Suprapubic skin (tissue), 4 donors: ENCODE measurements at regions not wholly inside any gene's neighbourhood (a gene's known extent, or its start where the extent isn't known, plus 50 kb on each side); places are given as distances from the start of the nearest gene placed in this dataset.

Source experiments
- DNase-seq, 2 donors: peaks; one replicate each; pipeline ENCODE4 v3.0.0-alpha.2; 2019; ENCODE audit warnings: low spot score in 2 of 2
- H3K27ac ChIP-seq: fragments of 200-600 bp; sonication (generic); one replicate; pipeline ENCODE4 v1.5.1; 2019
- H3K27me3 ChIP-seq: fragments of 200-600 bp; sonication (generic); one replicate; pipeline ENCODE4 v1.5.1; 2019
- H3K36me3 ChIP-seq: fragments of 200-600 bp; sonication (generic); one replicate; pipeline ENCODE4 v1.5.1; 2019
- H3K4me1 ChIP-seq: fragments of 200-600 bp; sonication (generic); one replicate; pipeline ENCODE4 v1.5.1; 2019
- H3K4me3 ChIP-seq: fragments of 200-600 bp; sonication (generic); one replicate; pipeline ENCODE4 v1.5.1; 2019; ENCODE audit warnings: mild to moderate bottlenecking
- H3K9me3 ChIP-seq: fragments of 200-600 bp; sonication (generic); one replicate; pipeline ENCODE4 v1.5.1; 2019
- CTCF ChIP-seq, 2 donors: fragments of 200-600 bp in 1 of 2; fragments of 450-650 bp in 1 of 2; sonication (generic) in 1 of 2; IDR thresholded peaks; one replicate each; pipeline ENCODE4 v1.5.1; 2016 to 2019; ENCODE audit warnings: antibody characterized with exemption in 2 of 2, mild to moderate bottlenecking in 1 of 2, moderate library complexity in 1 of 2
- EP300 ChIP-seq: sonication (generic); formaldehyde crosslinking; IDR thresholded peaks from one replicate; pipeline ENCODE4 v1.6.1; 2017; ENCODE audit warnings: antibody characterized with exemption
- POLR2A ChIP-seq, 2 donors: fragments of 450-650 bp; IDR thresholded peaks; one replicate each; pipeline ENCODE4 v1.6.1; 2017; ENCODE audit warnings: antibody characterized with exemption in 2 of 2, mild to moderate bottlenecking in 2 of 2, moderate library complexity in 2 of 2
- POLR2AphosphoS5 ChIP-seq, 3 donors: sonication (generic); formaldehyde crosslinking; IDR thresholded peaks; one replicate each; pipeline ENCODE4 v1.6.1; 2017; ENCODE audit warnings: antibody characterized with exemption in 3 of 3
- WGBS: methylation state at CpG from one replicate; pipeline ENCODE4 v1.1.5; 2018; 5-methylcytosine and 5-hydroxymethylcytosine counted together

GRCh38 chr21:38938343-38938742, 132.6 kb downstream of the ETS2 start:
- H3K36me3 ChIP-seq: no peaks in the 10 kb centered on the region

GRCh38 chr21:38937844-38938243, 132.1 kb downstream of the ETS2 start:
- WGBS: 85% methylated on average over 3 of the region's 3 CpGs
- H3K27me3 ChIP-seq: no peaks in the 10 kb centered on the region
- H3K4me1 ChIP-seq: no peaks in the 10 kb centered on the region
- H3K9me3 ChIP-seq: no peaks in the 10 kb centered on the region
- DNase-seq: no peak
- no peak overlapping the region for H3K4me3 ChIP-seq
- no peak for TF ChIP-seq CTCF (IDR thresholded peaks at IDR 0.05)
- no peak for TF ChIP-seq POLR2A (IDR thresholded peaks at IDR 0.05)
- no peak for TF ChIP-seq POLR2AphosphoS5 (IDR thresholded peaks at IDR 0.05)
- no peak for TF ChIP-seq EP300
- H3K36me3 ChIP-seq: no peaks in the 10 kb centered on the region
- no peak overlapping the region for H3K27ac ChIP-seq

More at GRCh38 chr21:38938343-38938742, 132.6 kb downstream of the ETS2 start:
- whole genome bisulfite sequencing: 64% methylated on average over 7 of the region's 7 CpGs
- DNase-seq: no peak
- no peaks in the 10 kb centered on the region for H3K4me1 ChIP-seq
- H3K27ac ChIP-seq: no peak overlapping the region
- H3K9me3 ChIP-seq: no peaks in the 10 kb centered on the region
- H3K27me3 ChIP-seq: no peaks in the 10 kb centered on the region
- no peak overlapping the region for H3K4me3 ChIP-seq
- TF ChIP-seq CTCF (IDR thresholded peaks at IDR 0.05) (no peak), POLR2AphosphoS5 (IDR thresholded peaks at IDR 0.05) (no peak), EP300 (no peak)

GRCh38 chr21:38937286-38937790, 131.6 kb downstream of the ETS2 start:
- Histone ChIP-seq H3K9me3 (no peaks in the 10 kb centered on the region), H3K4me1 (no peaks in the 10 kb centered on the region), H3K27ac (no peak overlapping the region), H3K36me3 (no peaks in the 10 kb centered on the region), H3K27me3 (no peaks in the 10 kb centered on the region), H3K4me3 (no peak overlapping the region)
- TF ChIP-seq EP300 (no peak), CTCF (IDR thresholded peaks at IDR 0.05) (no peak), POLR2AphosphoS5 (IDR thresholded peaks at IDR 0.05) (no peak), POLR2A (IDR thresholded peaks at IDR 0.05) (no peak)
- DNase-seq: no peak
- WGBS: 97% methylated on average over 3 of the region's 4 CpGs

GRCh38 chr21:38936240-38936639, 130.5 kb downstream of the ETS2 start:
- Histone ChIP-seq H3K36me3 (no peaks in the 10 kb centered on the region), H3K4me3 (no peak overlapping the region), H3K27me3 (no peaks in the 10 kb centered on the region), H3K4me1 (no peaks in the 10 kb centered on the region), H3K9me3 (no peaks in the 10 kb centered on the region), H3K27ac (no peak overlapping the region)
- no peak for DNase-seq
- WGBS: 66% methylated on average over 4 of the region's 4 CpGs
- TF ChIP-seq POLR2A (IDR thresholded peaks at IDR 0.05) (no peak), CTCF (IDR thresholded peaks at IDR 0.05) (no peak), POLR2AphosphoS5 (IDR thresholded peaks at IDR 0.05) (no peak), EP300 (no peak)

GRCh38 chr21:38933731-38934130, 128.0 kb downstream of the ETS2 start:
- H3K27ac ChIP-seq: no peak overlapping the region
- no peak for DNase-seq
- no peak overlapping the region for H3K4me3 ChIP-seq
- H3K9me3 ChIP-seq: no peaks in the 10 kb centered on the region
- 90% methylated on average over 10 of the region's 10 CpGs for WGBS
- H3K4me1 ChIP-seq: peaks cover 3% of the 10 kb centered on the region
- no peaks in the 10 kb centered on the region for H3K36me3 ChIP-seq
- no peak for TF ChIP-seq CTCF (IDR thresholded peaks at IDR 0.05)
- TF ChIP-seq EP300: no peak
- TF ChIP-seq POLR2A (IDR thresholded peaks at IDR 0.05): no peak
- TF ChIP-seq POLR2AphosphoS5 (IDR thresholded peaks at IDR 0.05): no peak
- H3K27me3 ChIP-seq: no peaks in the 10 kb centered on the region
